Limb (tissue), 2 donors: ENCODE measurements at regions not wholly inside any gene's neighbourhood (a gene's known extent, or its start where the extent isn't known, plus 50 kb on each side); places are given as distances from the start of the nearest gene placed in this dataset.

Experiments used
- DNase-seq, 2 donors: peaks; one replicate each; pipeline ENCODE4 v3.0.0-alpha.2; 2016; ENCODE audit errors: extremely low spot score in 2 of 2

GRCh38 chr18:44048435-44048834 is 632.3 kb upstream of the SETBP1 start:
- DNase-seq = no peak

DNA sequence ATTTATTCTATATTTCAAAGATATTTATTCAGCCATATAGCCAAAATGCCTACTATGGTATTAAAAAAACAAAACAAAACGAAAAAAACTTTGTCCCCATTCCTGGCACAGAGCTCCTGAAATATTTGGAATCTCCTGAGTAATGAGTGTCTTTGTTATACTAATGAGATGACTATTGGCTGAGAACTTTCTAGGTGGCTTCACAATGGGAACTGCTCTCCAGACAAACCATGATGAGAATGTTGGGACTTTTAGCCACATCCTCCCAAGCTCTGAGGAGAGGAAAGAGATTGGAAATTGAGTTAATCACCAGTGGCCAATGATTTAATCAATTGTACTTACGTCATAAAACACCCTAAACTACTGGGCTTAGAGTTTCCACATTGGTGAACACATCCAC is 631.8 kb upstream of the SETBP1 start:
- DNase-seq = no peak

- DNase-seq = no peak
Observed at GRCh38 chr18:44051026-44051425, 629.7 kb upstream of the SETBP1 start.

- no peak for DNase-seq
Observed at GRCh38 chr18:44054514-44054913, 626.2 kb upstream of the SETBP1 start.

- no peak for DNase-seq
Observed at GRCh38 chr18:44060197-44060596, 620.5 kb upstream of the SETBP1 start.

- no peak for DNase-seq
Observed at GRCh38 chr18:44061438-44061837, 619.2 kb upstream of the SETBP1 start.

DNA sequence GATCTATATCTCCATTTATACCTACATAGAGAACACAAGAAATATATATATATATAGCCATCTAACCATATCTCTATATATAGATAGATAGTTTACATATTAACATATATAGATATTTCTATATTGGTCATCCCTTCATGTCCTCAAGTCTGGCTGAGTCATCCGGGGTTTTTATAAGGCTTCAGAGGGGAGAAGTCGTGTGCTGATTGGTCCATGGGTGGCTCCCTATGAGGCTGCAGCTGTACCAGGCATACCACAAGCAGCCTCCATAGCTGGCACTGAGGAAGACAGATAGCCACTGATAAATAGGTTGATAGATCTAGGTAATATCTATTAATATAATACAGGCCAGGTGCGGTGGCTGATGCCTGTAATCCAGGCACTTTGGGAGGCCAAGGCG is 618.3 kb upstream of the SETBP1 start:
- DNase-seq = no peak

GRCh38 chr18:44065206-44065605 is 615.5 kb upstream of the SETBP1 start:
- no peak for DNase-seq

DNA sequence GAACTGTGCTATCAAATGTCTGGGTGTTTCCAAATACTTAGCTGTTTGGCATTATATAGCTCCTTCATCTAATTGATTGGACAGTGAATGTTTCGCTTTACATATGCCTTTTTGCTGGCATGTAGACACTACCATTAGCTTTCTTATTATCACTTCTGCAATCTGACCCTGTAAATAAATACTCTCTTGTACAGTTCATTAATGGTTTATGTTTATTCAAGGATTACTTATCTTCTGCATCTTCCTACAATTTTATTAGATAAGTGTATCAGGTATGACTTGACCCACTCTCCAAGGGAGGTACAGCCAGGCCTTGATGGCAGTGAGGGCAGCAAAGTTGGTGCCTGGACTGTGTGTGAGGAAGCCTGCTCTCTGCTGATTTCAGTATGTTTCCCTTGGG is 614.1 kb upstream of the SETBP1 start:
- DNase-seq = no peak

DNA sequence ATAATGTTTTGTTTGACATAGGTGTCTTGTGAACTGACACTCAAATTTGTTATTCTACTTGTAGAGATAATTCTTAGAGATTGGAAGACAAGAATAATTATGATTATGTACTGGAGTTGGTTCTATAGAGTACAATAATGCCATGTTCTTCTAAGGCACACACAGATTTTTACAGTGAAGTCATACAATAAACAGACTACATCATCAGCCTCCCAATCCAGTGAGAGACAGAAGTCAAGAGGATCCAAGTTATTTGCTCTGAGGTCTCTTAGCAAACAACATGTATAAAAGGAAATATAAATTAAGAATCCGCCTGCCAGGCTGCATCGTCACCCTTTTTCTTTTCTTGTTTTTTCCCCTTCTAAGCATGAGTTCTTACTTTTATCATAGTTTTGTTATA is 613.5 kb upstream of the SETBP1 start:
- no peak for DNase-seq

GRCh38 chr18:44075038-44075437 is 605.6 kb upstream of the SETBP1 start:
- DNase-seq = no peak

- no peak for DNase-seq
Observed at GRCh38 chr18:44079606-44080005, 601.1 kb upstream of the SETBP1 start.

GRCh38 chr18:44080054-44080453 is 600.6 kb upstream of the SETBP1 start:
- no peak for DNase-seq

GRCh38 chr18:44089732-44090131 is 591.0 kb upstream of the SETBP1 start:
- DNase-seq = no peak

GRCh38 chr18:44090453-44090852 is 590.2 kb upstream of the SETBP1 start:
- DNase-seq = no peak

DNA sequence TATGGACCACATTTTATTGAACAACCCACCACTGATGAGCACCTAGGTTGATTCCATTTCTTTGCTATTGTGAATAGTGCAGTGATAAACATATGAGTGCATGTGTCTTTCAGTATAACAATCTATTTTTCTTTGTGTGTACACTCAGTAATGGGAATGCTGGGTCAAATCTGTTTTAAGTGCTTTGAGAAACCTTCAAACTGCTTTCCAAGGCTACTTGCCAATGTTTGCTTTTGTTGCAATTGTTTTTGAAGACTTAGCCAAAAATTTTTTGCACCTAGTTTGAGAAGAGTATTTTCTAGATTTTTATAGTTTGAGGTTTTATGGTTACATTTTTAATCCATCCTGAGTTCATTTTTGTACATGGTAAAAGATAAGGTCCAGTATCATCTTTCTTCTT is 587.4 kb upstream of the SETBP1 start:
- DNase-seq = no peak

GRCh38 chr18:44096016-44096415 is 584.7 kb upstream of the SETBP1 start:
- no peak for DNase-seq

- no peak for DNase-seq
Observed at GRCh38 chr18:44098551-44099098, 582.1 kb upstream of the SETBP1 start.

GRCh38 chr18:44107187-44107586 is 573.5 kb upstream of the SETBP1 start:
- no peak for DNase-seq

DNA sequence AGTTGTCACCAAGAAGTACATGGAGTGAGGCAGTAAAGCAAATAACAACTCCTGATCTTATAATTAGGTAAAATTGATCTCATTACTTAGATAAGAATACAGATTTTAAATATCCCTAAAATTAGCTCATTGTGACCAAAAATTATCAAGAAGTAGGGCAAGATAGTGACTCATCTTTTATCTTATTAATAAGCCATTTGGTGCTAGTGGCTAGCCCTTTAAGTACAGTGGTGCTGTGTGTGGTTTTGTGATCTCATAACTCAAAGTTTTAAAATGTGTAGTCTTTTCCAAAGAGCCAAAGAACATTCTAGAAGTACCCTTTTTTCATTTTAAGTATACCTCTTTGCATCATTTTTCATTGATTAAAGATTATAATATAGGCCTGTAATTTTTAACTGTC is 569.4 kb upstream of the SETBP1 start:
- DNase-seq = no peak

DNA sequence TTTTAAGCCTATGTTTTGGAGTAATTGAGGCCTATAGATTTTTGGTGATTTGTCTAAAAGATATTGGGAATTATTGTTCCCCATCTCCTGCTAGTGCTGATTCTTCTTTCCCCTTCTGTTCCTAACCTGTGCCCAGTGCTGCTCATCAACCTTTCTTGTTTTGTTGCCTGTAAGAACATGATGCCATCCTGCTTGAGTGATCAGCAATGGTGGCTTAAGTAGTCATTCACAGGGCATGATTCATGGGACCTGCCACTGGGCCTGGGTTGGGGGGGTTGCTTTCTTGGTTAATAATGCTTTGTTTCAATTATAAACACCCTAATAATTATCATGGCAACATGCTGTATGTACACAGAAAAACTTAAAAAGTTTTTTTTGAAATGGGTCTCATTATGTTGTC is 562.9 kb upstream of the SETBP1 start:
- no peak for DNase-seq

DNA sequence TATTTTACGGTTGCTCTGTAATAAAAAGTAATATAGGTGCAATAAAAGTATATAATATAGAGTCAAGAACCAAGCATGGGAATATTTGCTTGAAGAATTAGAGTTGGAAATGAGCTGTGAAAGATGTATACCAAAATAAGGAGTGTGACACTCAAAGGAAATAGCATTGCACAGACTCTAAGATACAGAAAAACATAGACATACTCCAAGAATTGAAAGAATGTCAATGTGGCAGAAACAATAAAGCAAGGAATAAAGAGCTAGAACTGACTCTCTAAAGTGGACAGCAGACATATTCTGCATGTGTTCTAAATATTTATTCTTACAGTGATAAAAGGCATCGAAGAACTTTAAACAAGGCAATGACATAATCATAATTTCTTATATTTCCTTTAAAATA is 561.1 kb upstream of the SETBP1 start:
- no peak for DNase-seq

GRCh38 chr18:44123743-44124142 is 556.9 kb upstream of the SETBP1 start:
- no peak for DNase-seq

DNA sequence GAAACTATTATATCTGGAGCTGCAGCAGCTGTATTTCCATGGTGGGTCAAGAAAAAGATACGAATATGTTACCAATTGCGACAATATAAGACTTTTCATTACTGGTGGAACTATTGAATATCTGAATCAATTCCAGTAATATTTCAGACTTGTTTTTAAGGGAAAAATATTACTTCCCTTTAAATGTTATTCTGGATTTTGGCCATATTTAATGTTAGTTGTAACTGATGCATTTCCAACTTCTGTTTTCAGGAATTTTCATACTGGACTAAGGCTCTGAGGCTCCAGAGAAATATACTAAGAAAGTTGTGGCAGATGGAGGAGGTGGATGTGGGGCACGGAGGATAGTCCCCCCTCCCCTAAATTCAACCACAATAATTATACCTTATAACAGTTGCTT is 555.2 kb upstream of the SETBP1 start:
- DNase-seq = peak in 1 of 2 donors; percentile 27
